Esophagus muscularis mucosa (tissue), 4 donors: ENCODE measurements at regions not wholly inside any gene's neighbourhood (a gene's known extent, or its start where the extent isn't known, plus 50 kb on each side); places are given as distances from the start of the nearest gene placed in this dataset.

Experiments
- DNase-seq: peaks from one replicate; pipeline ENCODE4 v3.0.0-alpha.2; 2017; ENCODE audit errors: extremely low spot score
- H3K27ac ChIP-seq, 4 donors: fragments of 200-600 bp; sonication (generic); replicated peaks in 1 of 4; 1 replicate in 3 of 4; 2 replicates in 1 of 4; pipeline ENCODE4 v1.5.1; 2016 to 2019; ENCODE audit warnings: mild to moderate bottlenecking in 1 of 4
- H3K27me3 ChIP-seq, 4 donors: fragments of 200-600 bp; sonication (generic); one replicate each; pipeline versions ENCODE4 v1.5.1 to v1.6.0; 2016 to 2019
- H3K36me3 ChIP-seq, 4 donors: fragments of 200-600 bp; sonication (generic); one replicate each; pipeline ENCODE4 v1.5.1; 2016 to 2019
- H3K4me1 ChIP-seq, 4 donors: fragments of 200-600 bp; sonication (generic); one replicate each; pipeline ENCODE4 v1.5.1; 2016 to 2019
- H3K4me3 ChIP-seq, 4 donors: fragments of 200-600 bp; sonication (generic); 1 replicate in 2 of 4; 2 replicates in 2 of 4; pipeline ENCODE4 v1.5.1; 2016 to 2019; ENCODE audit warnings: mild to moderate bottlenecking in 4 of 4, moderate library complexity in 1 of 4
- H3K9me3 ChIP-seq, 4 donors: fragments of 200-600 bp; sonication (generic); 1 replicate in 3 of 4; 2 replicates in 1 of 4; pipeline ENCODE4 v1.5.1; 2016 to 2019
- EP300 ChIP-seq: sonication (generic); formaldehyde crosslinking; IDR thresholded peaks from one replicate; pipeline ENCODE4 v1.6.1; 2017; ENCODE audit warnings: antibody characterized with exemption
- POLR2A ChIP-seq: fragments of 450-650 bp; IDR thresholded peaks from one replicate; pipeline ENCODE4 v1.6.1; 2017; ENCODE audit warnings: antibody characterized with exemption, moderate library complexity, mild to moderate bottlenecking, low read depth
- POLR2AphosphoS5 ChIP-seq, 2 donors: sonication (generic); formaldehyde crosslinking; IDR thresholded peaks; one replicate each; pipeline ENCODE4 v1.6.1; 2017; ENCODE audit warnings: antibody characterized with exemption in 2 of 2
- WGBS: methylation state at CpG from one replicate; pipeline ENCODE4 v1.1.5; 2018; 5-methylcytosine and 5-hydroxymethylcytosine counted together
- intact Hi-C: fragments of 100-400 bp; cut with DNase I; formaldehyde crosslinking; loops from one replicate; pipeline ENCODE4 v1.15.1; 2023
- TF ChIP-seq, protein P1 (sequence below), 3 experiments: fragments of 200-600 bp in 2 of 3; fragments of 450-650 bp in 1 of 3; sonication (generic) in 2 of 3; IDR thresholded peaks; one replicate each; pipeline ENCODE4 v1.5.1; 2017 to 2019; ENCODE audit warnings: antibody characterized with exemption in 3 of 3, mild to moderate bottlenecking in 2 of 3, moderate library complexity in 1 of 3

DNA sequence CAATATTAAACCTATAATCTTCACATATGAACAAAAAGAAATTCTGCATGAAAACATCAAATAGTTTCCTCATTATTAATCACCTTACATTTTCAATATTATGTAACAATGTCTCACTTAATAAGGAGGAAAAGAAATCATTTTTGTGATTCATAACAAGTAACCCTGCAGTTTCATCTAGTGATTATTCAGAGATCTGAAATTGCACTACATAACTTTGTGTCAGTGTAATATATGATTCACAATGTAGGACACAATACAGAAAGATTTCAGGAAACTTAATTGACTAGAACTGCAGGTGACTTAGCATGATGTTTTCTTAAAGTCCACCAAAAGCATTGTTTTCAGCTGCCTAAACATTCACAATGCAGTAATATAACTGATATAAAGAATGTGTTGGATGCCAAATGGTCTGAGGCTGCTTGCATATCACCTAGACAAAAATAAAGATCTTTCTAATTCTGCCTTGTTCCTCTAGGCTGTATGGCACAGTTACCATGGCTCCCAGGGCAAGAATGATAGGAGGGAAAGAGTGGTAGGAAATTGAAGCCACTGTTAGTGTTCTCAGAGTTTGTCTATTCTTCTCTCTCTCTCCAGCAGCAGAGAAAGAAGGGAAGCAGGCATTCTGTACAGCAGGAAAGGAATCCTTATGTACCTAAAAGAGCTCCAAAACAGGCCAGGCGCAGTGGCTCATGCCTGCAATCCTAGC lies 366.6 kb downstream of the FSIP2 start:
- intact Hi-C loops: no loop called here
- Histone ChIP-seq H3K4me3 (no peak overlapping the region), H3K9me3 (no peaks in the 10 kb centered on the region), H3K27ac (no peak overlapping the region), H3K4me1 (peaks cover 0 to 10% (median 0%) of the 10 kb centered on the region in 4 donors), H3K27me3 (no peaks in the 10 kb centered on the region), H3K36me3 (no peaks in the 10 kb centered on the region)
- DNase-seq: no peak
- TF ChIP-seq POLR2A (no peak), POLR2AphosphoS5 (IDR thresholded peaks at IDR 0.05) (no peak), EP300 (no peak)
- TF ChIP-seq, protein P1, sequence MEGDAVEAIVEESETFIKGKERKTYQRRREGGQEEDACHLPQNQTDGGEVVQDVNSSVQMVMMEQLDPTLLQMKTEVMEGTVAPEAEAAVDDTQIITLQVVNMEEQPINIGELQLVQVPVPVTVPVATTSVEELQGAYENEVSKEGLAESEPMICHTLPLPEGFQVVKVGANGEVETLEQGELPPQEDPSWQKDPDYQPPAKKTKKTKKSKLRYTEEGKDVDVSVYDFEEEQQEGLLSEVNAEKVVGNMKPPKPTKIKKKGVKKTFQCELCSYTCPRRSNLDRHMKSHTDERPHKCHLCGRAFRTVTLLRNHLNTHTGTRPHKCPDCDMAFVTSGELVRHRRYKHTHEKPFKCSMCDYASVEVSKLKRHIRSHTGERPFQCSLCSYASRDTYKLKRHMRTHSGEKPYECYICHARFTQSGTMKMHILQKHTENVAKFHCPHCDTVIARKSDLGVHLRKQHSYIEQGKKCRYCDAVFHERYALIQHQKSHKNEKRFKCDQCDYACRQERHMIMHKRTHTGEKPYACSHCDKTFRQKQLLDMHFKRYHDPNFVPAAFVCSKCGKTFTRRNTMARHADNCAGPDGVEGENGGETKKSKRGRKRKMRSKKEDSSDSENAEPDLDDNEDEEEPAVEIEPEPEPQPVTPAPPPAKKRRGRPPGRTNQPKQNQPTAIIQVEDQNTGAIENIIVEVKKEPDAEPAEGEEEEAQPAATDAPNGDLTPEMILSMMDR (IDR thresholded peaks at IDR 0.05): no peak
- 100% methylated on average over 1 of the region's 1 CpG for WGBS

DNA sequence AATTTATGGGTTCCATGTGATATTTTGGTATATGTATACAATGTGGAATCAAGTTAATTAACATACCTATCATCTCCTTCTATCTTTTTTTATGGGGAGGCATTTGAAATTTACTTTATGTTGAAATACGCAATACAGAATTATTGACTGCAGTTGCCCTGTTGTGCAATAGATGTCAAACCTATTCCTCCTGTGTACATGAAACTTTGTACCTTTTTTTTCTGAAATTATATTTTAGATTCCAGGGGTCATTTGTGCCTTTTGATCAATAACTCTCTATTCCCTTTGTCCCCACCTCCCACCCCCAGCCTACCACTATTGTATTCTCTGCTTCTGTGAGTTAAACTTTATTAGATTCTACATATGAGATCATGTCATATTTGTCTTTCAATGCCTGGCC lies 369.9 kb downstream of the FSIP2 start:
- H3K27me3 ChIP-seq: no peaks in the 10 kb centered on the region
- no peaks in the 10 kb centered on the region for H3K4me1 ChIP-seq
- intact Hi-C loops: no loop called here
- no peaks in the 10 kb centered on the region for H3K9me3 ChIP-seq
- no peak overlapping the region for H3K27ac ChIP-seq
- TF ChIP-seq POLR2A (no peak), EP300 (no peak), POLR2AphosphoS5 (IDR thresholded peaks at IDR 0.05) (no peak)
- TF ChIP-seq, protein P1 (IDR thresholded peaks at IDR 0.05): no peak
- WGBS: 100% methylated on average over 1 of the region's 1 CpG
- no peak for DNase-seq
- no peak overlapping the region for H3K4me3 ChIP-seq
- no peaks in the 10 kb centered on the region for H3K36me3 ChIP-seq

DNA sequence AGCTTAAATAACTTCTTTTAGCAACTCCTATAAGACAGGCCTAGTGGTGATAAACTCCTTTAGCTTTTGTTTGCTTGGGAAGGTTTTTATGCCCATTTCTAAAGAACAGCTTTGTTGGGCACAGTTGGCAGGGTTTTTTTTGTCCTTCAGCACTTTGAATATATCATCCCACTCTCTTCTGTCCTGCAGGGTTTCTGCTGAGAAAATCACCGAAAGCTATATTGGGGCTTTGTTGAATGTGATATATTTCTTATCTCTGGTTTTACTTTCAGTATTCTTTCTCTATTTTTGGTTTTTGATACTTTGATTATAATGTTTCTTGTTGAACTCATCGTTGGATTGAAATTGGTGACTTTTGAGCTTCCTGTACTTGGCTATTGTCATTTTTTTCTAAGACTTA lies 372.8 kb upstream of the ZC3H15 start:
- no peaks in the 10 kb centered on the region for H3K27me3 ChIP-seq
- 98% methylated on average over 2 of the region's 2 CpGs for WGBS
- intact Hi-C loops: no loop called here

DNA sequence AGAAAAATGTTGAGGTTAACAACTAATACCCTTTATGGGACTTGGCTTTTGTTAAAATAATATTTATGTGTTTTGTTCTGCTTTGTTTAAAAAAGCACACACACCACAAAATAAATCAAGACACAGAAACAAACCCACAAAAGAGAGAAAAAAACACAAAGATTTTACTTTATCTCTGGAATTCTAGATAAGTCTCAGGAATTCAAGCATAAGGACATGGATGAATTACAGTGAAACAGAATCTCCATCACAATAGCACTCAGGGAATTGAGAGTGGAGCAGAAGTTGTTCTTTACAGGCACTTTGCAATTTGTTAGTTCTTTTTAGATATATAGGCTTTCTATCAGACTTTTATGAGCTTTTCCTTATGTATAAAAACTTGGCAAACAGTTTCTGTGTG lies 360.9 kb upstream of the ZC3H15 start:
- TF ChIP-seq POLR2AphosphoS5 (IDR thresholded peaks at IDR 0.05) (no peak), EP300 (no peak), POLR2A (no peak)
- TF ChIP-seq, protein P1 (IDR thresholded peaks at IDR 0.05): no peak
- DNase-seq: no peak
- H3K27me3 ChIP-seq: no peaks in the 10 kb centered on the region
- peaks cover 0 to 1% (median 0%) of the 10 kb centered on the region in 4 donors for H3K4me1 ChIP-seq
- no peaks in the 10 kb centered on the region for H3K36me3 ChIP-seq
- no peak overlapping the region for H3K4me3 ChIP-seq
- H3K9me3 ChIP-seq: no peaks in the 10 kb centered on the region
- H3K27ac ChIP-seq: no peak overlapping the region
- intact Hi-C loops: no loop called here

More for the DNA sequence above, 372.8 kb upstream of the ZC3H15 start:
- no peak for TF ChIP-seq POLR2A
- TF ChIP-seq, protein P1 (IDR thresholded peaks at IDR 0.05): no peak
- no peak for TF ChIP-seq POLR2AphosphoS5 (IDR thresholded peaks at IDR 0.05)
- TF ChIP-seq EP300: no peak
- Histone ChIP-seq H3K27ac (no peak overlapping the region), H3K4me1 (no peaks in the 10 kb centered on the region), H3K4me3 (no peak overlapping the region), H3K9me3 (no peaks in the 10 kb centered on the region), H3K36me3 (peaks cover 0 to 8% (median 0%) of the 10 kb centered on the region in 4 donors)
- no peak for DNase-seq

DNA sequence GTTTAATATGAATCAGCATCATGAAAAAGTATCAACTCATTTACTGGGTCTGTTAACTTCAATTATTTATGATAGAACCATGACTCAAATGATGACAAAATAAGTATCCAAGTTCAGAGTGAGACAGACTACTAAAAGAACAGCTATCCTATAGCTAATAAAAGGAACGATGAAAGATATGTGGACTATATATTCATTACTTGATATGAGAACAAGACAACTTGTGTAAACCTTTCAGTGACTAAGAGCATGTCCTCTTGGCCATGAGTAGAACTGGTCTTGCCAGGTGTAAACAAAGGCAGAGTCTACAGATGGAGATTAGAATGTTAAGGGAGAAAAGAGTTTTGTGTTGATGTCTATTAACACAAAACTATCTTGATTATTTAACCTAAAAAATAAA lies 360.4 kb upstream of the ZC3H15 start:
- no peaks in the 10 kb centered on the region for H3K27me3 ChIP-seq
- no peaks in the 10 kb centered on the region for H3K9me3 ChIP-seq
- 57% methylated on average over 1 of the region's 1 CpG for WGBS
- no peaks in the 10 kb centered on the region for H3K36me3 ChIP-seq
- TF ChIP-seq POLR2A: no peak
- TF ChIP-seq, protein P1 (IDR thresholded peaks at IDR 0.05): no peak
- no peak overlapping the region for H3K27ac ChIP-seq
- peaks cover 0 to 6% (median 0%) of the 10 kb centered on the region in 4 donors for H3K4me1 ChIP-seq
- DNase-seq: no peak
- intact Hi-C loops: no loop called here
- no peak overlapping the region for H3K4me3 ChIP-seq
